ENCODE measurements at regions not wholly inside any gene's neighbourhood (a gene's known extent, or its start where the extent isn't known, plus 50 kb on each side); places are given as distances from the start of the nearest gene placed in this dataset.

DNA sequence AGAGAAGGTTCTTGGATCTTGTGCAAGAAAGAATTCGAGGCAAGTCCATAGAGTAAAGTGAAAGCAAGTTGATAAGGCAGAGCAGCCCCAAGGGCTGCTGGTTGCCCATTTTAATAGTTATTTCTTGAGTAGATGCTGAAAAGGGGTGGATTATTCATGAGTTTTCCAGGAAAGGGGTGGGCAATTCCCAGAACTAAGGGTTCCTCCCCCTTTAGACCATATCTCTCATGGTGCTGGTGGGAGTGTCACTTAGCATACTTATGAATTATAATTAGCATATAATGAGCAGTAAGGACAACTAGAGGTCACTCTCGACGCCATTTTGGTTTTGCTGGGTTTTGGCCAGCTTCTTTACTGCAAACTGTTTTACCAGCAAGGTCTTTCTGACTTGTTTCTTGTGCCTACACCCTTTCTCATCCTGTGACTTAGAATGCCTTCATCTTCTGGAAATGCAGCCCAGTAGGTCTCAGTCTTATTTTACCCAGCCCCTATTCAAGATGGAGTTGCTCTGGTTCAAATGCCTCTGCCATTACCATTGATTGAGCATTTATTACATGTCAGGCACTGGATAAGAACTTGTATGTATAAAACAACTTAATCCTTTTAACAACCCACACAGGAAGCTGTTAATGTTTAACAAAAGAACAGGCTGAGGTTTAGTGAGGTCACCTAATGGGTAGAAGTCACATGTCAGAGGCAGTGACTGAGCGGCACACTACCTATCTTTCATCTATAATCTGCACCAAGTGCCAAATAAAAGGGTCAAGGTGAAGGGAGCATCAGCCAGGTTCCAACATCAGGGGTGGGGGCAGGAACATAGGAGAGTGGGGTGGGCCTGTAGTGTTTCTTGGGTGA lies 250.9 kb downstream of the ICOS start:
- DNase-seq: no peak

- DNase-seq: no peak
Measured at GRCh38 chr2:204191574-204191973, 255.0 kb downstream of the ICOS start.

- DNase-seq: no peak
Measured at GRCh38 chr2:204195498-204195897, 258.9 kb downstream of the ICOS start.

GRCh38 chr2:204197336-204198005 lies 260.9 kb downstream of the ICOS start:
- DNase-seq: peak; percentile 54

- no peak for DNase-seq
Measured at GRCh38 chr2:204199357-204199756, 262.8 kb downstream of the ICOS start.

- no peak for DNase-seq
Measured at GRCh38 chr2:204201507-204201906, 264.9 kb downstream of the ICOS start.

DNA sequence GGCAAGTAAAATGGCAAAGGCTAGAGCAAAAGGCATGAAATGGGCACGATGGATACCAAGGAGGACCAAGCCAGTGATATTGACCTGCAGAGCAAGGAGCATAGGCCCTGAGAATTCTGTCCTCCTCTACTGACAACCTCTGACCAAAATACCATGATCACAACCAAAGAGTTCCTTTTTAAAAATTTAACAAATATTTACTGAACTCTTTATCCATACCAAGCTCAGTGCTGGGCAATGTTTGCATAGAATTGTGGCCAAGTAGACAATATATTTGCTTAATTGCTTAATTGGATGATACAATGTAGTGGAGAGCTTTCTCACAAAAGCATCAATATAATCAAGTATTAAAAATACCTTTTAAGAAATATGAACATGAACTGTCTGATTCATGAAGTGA lies 265.7 kb downstream of the ICOS start:
- DNase-seq: no peak

GRCh38 chr2:204203704-204204103 lies 267.1 kb downstream of the ICOS start:
- no peak for DNase-seq

- DNase-seq: no peak
Measured at GRCh38 chr2:204205082-204205481, 268.5 kb downstream of the ICOS start.

DNA sequence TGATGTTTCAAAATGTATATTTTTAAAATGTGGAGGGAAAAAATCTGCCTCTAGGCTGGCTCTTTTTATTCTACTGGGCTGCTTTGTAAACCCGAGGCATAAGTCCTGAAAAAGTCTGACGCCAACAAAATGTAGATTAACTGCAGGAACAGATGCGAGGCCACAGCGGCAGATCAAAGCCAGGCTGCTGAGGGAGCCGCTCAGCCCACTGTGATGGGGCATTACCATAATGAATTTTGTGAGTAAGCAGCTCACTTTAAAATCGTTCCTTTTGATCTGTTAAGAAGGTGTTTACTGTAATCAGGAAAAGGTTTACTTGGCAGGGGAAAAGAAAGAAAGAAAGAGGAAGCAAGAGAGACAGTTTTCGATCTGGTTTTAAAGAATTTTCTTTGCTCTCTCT lies 269.0 kb downstream of the ICOS start:
- no peak for DNase-seq

DNA sequence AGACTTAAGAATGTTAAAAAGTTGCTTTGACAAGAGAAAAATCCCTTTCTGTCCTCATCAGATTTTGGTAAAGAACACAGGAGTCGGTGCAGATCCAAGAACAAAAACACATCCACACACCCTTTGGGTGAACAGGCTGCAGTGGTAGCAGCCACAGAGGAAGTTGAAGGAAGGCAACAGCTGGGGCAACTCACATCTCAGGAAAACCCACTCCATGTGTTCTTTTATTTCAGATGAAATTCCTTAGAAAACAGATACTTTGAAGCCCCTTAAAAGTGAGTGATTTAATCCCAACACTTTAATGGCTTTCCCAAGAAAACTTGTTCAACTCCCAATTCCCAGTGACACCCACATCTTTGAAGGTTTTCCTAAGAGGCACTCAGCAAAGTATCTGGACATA lies 271.3 kb downstream of the ICOS start:
- DNase-seq: no peak

GRCh38 chr2:204213588-204213987 lies 277.0 kb downstream of the ICOS start:
- no peak for DNase-seq

DNA sequence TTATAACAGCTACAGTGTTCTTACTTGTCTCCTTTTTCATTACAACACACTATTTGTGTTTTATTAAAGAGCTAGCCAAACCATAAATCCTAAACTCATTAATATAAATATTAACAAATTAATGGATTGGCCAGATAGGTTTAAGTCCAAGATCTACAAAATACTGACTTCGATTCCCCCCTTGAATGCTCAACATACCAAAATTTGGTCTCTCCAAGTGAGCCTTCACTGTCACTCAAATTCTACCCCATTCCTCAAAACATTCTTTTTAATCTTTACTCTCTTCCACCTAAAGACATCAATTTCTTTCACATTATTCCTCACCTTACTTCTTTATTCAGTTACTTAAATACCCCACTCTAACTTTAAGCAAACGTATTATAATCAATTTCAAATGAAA lies 281.5 kb downstream of the ICOS start:
- DNase-seq: no peak

DNA sequence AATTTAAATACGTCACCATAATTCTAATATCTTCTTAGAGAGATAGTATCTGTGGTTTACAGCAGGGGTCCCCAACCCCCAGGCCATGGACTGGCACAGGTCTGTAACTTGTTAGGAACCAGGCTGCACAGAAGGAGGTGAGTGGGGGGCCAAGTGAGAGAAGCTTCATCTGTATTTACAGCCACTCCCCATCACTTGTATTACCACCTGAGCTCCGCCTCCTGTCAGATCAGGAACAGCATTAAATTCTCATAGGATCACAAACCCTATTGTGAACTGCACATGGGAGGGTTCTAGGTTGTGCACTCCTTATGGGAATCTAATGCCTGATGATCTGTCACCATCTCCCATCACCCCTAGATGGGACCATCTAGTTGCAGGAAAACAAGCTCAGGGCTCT lies 282.6 kb downstream of the ICOS start:
- DNase-seq: no peak

DNA sequence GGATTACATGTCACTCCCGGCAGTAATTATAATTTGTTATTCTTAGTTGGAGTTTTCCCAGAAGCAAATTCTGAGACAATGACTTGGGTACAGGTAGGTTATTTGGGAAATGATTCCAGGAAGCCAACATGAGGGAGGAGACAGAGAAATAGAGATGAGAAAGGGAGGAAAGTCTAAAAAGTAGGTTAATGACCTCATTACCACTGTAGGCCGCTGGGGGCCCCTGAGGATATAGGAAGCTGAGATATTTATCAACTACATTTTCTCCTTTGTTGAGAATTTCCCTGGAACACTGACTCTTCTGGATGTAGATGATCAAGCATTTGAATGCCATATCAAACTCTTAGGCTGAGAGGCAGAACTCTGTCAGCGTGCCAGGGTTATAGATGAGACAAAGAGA lies 284.3 kb downstream of the ICOS start:
- no peak for DNase-seq

GRCh38 chr2:204223046-204223445 lies 286.5 kb downstream of the ICOS start:
- no peak for DNase-seq

- no peak for DNase-seq
Measured at GRCh38 chr2:204223544-204223943, 287.0 kb downstream of the ICOS start.

DNA sequence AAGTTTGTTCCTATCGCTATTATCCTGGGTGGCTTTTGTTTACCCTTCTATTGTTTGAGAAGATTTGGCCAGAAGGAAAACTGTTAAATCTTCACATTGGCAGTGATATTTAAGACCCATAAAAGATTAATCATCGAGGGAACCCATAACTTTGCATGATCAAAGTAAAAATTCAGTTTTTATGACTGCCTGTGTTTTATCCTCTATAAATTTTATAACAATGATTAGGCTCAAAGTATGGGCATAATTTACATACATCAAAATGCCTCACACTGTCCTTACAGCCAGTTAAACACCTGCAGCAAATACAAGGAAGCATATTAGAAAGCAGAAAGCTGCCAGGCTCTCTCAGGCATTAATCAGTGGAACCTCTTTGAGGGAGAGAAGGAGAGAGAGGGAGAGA lies 289.1 kb downstream of the ICOS start:
- DNase-seq: peak; percentile 42

- no peak for DNase-seq
Measured at GRCh38 chr2:204226305-204226880, 289.8 kb downstream of the ICOS start.

- DNase-seq: peak; percentile 54
Measured at GRCh38 chr2:204228169-204228886, 291.8 kb downstream of the ICOS start.

- no peak for DNase-seq
Measured at GRCh38 chr2:204234248-204234647, 297.7 kb downstream of the ICOS start.

DNA sequence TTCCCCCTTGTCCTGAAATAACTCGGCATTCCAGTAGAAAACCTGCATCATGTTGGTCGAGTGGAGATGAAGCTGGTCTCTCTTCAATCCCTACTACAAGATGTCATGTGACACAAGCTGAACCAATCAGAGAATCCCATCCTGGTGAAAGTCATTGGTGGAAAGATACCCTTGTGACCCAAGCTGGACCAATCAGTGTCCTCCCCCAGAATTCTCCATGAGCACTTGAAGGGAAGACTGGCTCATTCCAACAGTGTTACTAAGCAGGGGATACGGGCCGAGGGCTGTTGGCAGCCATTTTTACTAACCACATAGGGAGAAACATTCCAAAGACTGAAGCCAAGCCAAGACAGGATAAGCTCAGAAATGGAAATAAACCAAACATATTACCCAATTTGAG lies 298.3 kb downstream of the ICOS start:
- DNase-seq: no peak

DNA sequence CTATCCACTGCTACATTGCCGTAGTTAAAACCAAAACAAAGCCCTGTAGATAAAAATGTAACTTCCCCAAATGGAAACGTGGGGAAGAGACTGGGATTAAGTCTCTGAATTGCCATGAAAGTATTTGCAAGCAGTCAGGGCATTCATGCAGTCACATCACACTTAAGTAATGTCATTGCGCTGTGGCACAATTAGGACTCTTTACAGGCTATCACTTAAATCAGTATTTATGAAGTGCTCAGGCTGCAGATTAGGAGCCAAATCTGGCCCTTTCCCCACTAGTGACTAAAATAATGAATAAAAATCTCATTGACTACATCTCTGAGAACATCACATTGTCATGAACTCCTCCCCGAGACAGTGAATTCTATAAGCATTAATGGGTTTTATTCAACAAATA lies 300.9 kb downstream of the ICOS start:
- no peak for DNase-seq

All from NCI-H1105 treated with DMSO at 0.1 percent for 48 hours (cell line).